ENCODE measurements at regions not wholly inside any gene's neighbourhood (a gene's known extent, or its start where the extent isn't known, plus 50 kb on each side); places are given as distances from the start of the nearest gene placed in this dataset.

- TF ChIP-seq RXRA (IDR thresholded peaks at IDR 0.05; ENCODE audit: insufficient read depth, low read depth, low read length) (no peak), TBP (IDR thresholded peaks at IDR 0.05; ENCODE audit: low read depth, low read length) (no peak)
These were observed 194.9 kb upstream of the TPK1 start (continued) for GRCh38 chr7:145030754-145031153.
